ENCODE measurements at regions not wholly inside any gene's neighbourhood (a gene's known extent, or its start where the extent isn't known, plus 50 kb on each side); places are given as distances from the start of the nearest gene placed in this dataset.

DNA sequence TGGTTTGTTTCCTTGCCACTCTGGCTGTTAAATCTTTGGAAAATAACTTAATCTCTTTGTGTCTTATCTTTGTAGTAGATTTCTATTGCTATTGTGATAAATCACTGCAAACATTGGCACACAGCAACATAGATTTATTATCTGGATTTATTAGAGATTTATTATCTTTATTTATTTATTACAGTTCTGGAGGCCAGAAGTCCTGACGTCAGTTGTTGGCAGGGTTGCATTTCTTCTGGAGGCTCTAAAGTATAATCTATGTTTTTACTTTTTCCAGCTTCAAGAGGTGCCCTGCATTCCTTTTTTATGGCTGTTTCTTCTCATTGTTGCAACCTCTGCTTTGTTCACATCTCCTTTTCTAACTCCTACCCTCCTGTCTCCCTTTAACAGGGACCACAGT is 542.8 kb downstream of the GRXCR1 start:
- Histone ChIP-seq H3F3A (replicated peaks; ENCODE audit: low read depth) (no peaks in the 10 kb centered on the region), H2AFZ (no peak overlapping the region), H4K20me1 (replicated peaks; ENCODE audit: insufficient read depth) (no peaks in the 10 kb centered on the region), H3K27ac (ENCODE audit: low read depth) (no peak overlapping the region), H3K79me2 (replicated peaks; ENCODE audit: insufficient read depth) (no peaks in the 10 kb centered on the region), H3K27me3 (ENCODE audit: insufficient read depth) (no peaks in the 10 kb centered on the region), H3K9me2 (ENCODE audit: insufficient read depth) (no peaks in the 10 kb centered on the region), H3K4me3 (no peak overlapping the region), H3K36me3 (ENCODE audit: insufficient read depth) (no peaks in the 10 kb centered on the region), H3K4me1 (ENCODE audit: insufficient read depth) (no peaks in the 10 kb centered on the region), H3K4me2 (no peak overlapping the region)
- no peaks in the 10 kb centered on the region for H3K4me1 Mint-ChIP-seq
- H3K4me3 Mint-ChIP-seq = no peak overlapping the region
- no peak overlapping the region for H3K27ac Mint-ChIP-seq
- no peaks in the 10 kb centered on the region for H3K27me3 Mint-ChIP-seq (ENCODE audit: insufficient read depth, low read depth, poor library complexity)
- DNase-seq (ENCODE audit: low spot score) = no peak
- TF ChIP-seq, protein P1, sequence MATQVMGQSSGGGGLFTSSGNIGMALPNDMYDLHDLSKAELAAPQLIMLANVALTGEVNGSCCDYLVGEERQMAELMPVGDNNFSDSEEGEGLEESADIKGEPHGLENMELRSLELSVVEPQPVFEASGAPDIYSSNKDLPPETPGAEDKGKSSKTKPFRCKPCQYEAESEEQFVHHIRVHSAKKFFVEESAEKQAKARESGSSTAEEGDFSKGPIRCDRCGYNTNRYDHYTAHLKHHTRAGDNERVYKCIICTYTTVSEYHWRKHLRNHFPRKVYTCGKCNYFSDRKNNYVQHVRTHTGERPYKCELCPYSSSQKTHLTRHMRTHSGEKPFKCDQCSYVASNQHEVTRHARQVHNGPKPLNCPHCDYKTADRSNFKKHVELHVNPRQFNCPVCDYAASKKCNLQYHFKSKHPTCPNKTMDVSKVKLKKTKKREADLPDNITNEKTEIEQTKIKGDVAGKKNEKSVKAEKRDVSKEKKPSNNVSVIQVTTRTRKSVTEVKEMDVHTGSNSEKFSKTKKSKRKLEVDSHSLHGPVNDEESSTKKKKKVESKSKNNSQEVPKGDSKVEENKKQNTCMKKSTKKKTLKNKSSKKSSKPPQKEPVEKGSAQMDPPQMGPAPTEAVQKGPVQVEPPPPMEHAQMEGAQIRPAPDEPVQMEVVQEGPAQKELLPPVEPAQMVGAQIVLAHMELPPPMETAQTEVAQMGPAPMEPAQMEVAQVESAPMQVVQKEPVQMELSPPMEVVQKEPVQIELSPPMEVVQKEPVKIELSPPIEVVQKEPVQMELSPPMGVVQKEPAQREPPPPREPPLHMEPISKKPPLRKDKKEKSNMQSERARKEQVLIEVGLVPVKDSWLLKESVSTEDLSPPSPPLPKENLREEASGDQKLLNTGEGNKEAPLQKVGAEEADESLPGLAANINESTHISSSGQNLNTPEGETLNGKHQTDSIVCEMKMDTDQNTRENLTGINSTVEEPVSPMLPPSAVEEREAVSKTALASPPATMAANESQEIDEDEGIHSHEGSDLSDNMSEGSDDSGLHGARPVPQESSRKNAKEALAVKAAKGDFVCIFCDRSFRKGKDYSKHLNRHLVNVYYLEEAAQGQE (IDR thresholded peaks at IDR 0.05; ENCODE audit: unreplicated experiment) = no peak
- TF ChIP-seq CREB1 (CRISPR knock-in tag; IDR thresholded peaks at IDR 0.05; ENCODE audit: low read depth) = no peak
- H3K9me3 Mint-ChIP-seq = peaks cover 20% of the 10 kb centered on the region; the same call in 2 of the 3 replicates
- ATAC-seq = no peak
- peaks cover 7% of the 10 kb centered on the region; the same call in 2 of the 3 replicates for H3K36me3 Mint-ChIP-seq (ENCODE audit: low read depth)

DNA sequence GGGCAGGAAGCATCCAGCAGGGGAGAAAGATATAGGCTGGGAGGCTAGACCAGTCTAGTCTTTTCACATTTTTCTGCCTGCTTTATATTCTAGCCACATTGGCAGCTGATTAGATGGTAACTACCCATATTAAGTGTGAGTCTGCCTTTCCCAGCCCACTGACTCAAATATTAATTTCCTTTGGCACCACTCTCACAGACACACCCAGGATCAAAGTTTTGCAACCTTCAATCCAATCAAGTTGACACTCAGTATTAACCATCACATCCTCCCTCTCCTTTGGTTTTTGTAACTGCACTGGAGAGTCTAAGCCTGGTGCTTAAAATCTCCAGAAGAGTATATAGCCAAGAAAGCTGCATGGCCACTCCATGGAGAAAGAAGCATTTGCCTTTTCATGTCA is 560.4 kb downstream of the GRXCR1 start:
- H3K4me1 ChIP-seq (ENCODE audit: insufficient read depth) = 0 out of 2 replicates have a peak, but pooled peaks cover 2% of the 10 kb centered on the region
- Mint-ChIP-seq H3K4me3 (no peak overlapping the region), H3K9me3 (0 out of 3 replicates have a peak, but pooled peaks cover 6% of the 10 kb centered on the region), H3K4me1 (no peaks in the 10 kb centered on the region), H3K27ac (no peak overlapping the region), H3K36me3 (ENCODE audit: low read depth) (peaks cover 4% of the 10 kb centered on the region; the same call in 1 of the 3 replicates), H3K27me3 (ENCODE audit: insufficient read depth, low read depth, poor library complexity) (peaks cover 3% of the 10 kb centered on the region)
- H3K4me3 ChIP-seq = no peak overlapping the region
- H3K9me2 ChIP-seq (ENCODE audit: insufficient read depth) = no peaks in the 10 kb centered on the region
- ATAC-seq (no peak), DNase-seq (ENCODE audit: low spot score) (no peak)
- H3K27me3 ChIP-seq (ENCODE audit: insufficient read depth) = no peaks in the 10 kb centered on the region
- H3K36me3 ChIP-seq (ENCODE audit: insufficient read depth) = no peaks in the 10 kb centered on the region
- H3K4me2 ChIP-seq = no peak overlapping the region
- no peaks in the 10 kb centered on the region for H3F3A ChIP-seq (replicated peaks; ENCODE audit: low read depth)
- no peak overlapping the region for H2AFZ ChIP-seq
- TF ChIP-seq NANOG (IDR thresholded peaks at IDR 0.05; ENCODE audit: borderline replicate concordance) = no peak
- TF ChIP-seq ZNF331 (CRISPR knock-in tag; IDR thresholded peaks at IDR 0.05; ENCODE audit: low read depth) = no peak
- TF ChIP-seq EZH2 (IDR thresholded peaks at IDR 0.05; ENCODE audit: low read depth, unreplicated experiment) = no peak
- TF ChIP-seq CREB1 (CRISPR knock-in tag; IDR thresholded peaks at IDR 0.05; ENCODE audit: low read depth) = no peak
- no peak for TF ChIP-seq ZNF114 (CRISPR knock-in tag; IDR thresholded peaks at IDR 0.05)
- TF ChIP-seq, protein P1 (IDR thresholded peaks at IDR 0.05; ENCODE audit: unreplicated experiment) = no peak
- TF ChIP-seq EZH2phosphoT487 (IDR thresholded peaks at IDR 0.05; ENCODE audit: unreplicated experiment) = no peak
- no peak for TF ChIP-seq JUNB (IDR thresholded peaks at IDR 0.05; ENCODE audit: unreplicated experiment)
- no peaks in the 10 kb centered on the region for H4K20me1 ChIP-seq (replicated peaks; ENCODE audit: insufficient read depth)
- H3K79me2 ChIP-seq (replicated peaks; ENCODE audit: insufficient read depth) = no peaks in the 10 kb centered on the region
- no peak overlapping the region for H3K27ac ChIP-seq (ENCODE audit: low read depth)

Measured in GM23338 (cell line).